Osteocyte (in vitro differentiated cells): ENCODE measurements at regions not wholly inside any gene's neighbourhood (a gene's known extent, or its start where the extent isn't known, plus 50 kb on each side); places are given as distances from the start of the nearest gene placed in this dataset.
A peak's percentile ranks its signal among the peaks of the same experiment; 100 is the strongest.

Experiments used
- DNase-seq: peaks from one replicate; pipeline ENCODE4 v3.0.0; 2021; ENCODE audit warnings: mixed read lengths; ENCODE audit not compliant: unreplicated experiment; ENCODE audit errors: extremely low spot score
- H3K27ac Mint-ChIP-seq: one replicate; pipeline ENCODE4 v1.8.0; 2021; ENCODE audit warnings: mild to moderate bottlenecking, mixed read lengths; ENCODE audit not compliant: unreplicated experiment
- H3K27me3 Mint-ChIP-seq: one replicate; pipeline ENCODE4 v1.8.0; 2021; ENCODE audit warnings: mixed read lengths; ENCODE audit not compliant: unreplicated experiment
- H3K36me3 Mint-ChIP-seq: one replicate; pipeline ENCODE4 v1.8.0; 2021; ENCODE audit warnings: mixed read lengths; ENCODE audit not compliant: unreplicated experiment
- H3K4me1 Mint-ChIP-seq: one replicate; pipeline ENCODE4 v1.8.0; 2021; ENCODE audit warnings: mixed read lengths; ENCODE audit not compliant: unreplicated experiment
- H3K4me3 Mint-ChIP-seq: one replicate; pipeline ENCODE4 v1.8.0; 2021; ENCODE audit warnings: mild to moderate bottlenecking, moderate library complexity, mixed read lengths; ENCODE audit not compliant: unreplicated experiment
- H3K9me3 Mint-ChIP-seq: one replicate; pipeline ENCODE4 v1.8.0; 2021; ENCODE audit warnings: mixed read lengths; ENCODE audit not compliant: unreplicated experiment
- TF ChIP-seq, protein P1 (sequence below): fragments of 200-600 bp; sonication (generic); IDR thresholded peaks from 2 replicates; pipeline ENCODE4 v1.5.0; 2021; ENCODE audit warnings: antibody characterized with exemption, mild to moderate bottlenecking, moderate library complexity

DNA sequence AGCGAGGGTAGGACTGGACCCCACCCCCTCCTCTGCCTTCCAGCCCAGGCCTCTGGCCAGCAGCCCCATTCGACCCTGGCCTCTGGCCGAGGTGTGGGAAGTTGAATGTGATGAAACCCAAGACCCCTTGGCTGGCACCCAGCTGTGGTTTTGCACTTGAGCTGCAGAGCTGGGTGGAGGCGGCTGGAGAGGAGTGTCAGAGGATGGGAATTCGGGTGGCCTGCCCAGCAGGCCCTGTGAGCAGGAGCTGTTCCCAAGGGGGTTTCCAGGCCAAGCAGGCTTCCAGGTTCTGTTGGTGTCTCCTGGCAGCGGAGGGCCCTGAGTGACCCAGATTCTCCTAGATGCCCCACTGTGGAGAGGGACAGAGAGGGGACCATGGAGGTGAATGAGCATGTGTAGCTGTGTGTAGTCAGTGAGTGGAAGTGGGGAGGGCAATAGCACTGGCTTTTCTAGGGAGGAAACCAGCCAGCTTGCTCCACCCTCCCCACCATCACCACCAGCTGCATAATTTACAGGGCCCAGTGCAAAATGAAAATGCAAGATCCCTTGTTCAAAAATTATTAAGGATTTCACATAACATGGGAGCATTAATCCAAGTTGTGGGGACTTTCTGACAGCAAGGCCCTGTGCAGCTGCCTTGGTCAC, 172.2 kb upstream of the HAAO start:
- peak overlapping the region; percentile 87 for H3K27ac Mint-ChIP-seq
- no peak overlapping the region for H3K4me3 Mint-ChIP-seq
- TF ChIP-seq, protein P1, sequence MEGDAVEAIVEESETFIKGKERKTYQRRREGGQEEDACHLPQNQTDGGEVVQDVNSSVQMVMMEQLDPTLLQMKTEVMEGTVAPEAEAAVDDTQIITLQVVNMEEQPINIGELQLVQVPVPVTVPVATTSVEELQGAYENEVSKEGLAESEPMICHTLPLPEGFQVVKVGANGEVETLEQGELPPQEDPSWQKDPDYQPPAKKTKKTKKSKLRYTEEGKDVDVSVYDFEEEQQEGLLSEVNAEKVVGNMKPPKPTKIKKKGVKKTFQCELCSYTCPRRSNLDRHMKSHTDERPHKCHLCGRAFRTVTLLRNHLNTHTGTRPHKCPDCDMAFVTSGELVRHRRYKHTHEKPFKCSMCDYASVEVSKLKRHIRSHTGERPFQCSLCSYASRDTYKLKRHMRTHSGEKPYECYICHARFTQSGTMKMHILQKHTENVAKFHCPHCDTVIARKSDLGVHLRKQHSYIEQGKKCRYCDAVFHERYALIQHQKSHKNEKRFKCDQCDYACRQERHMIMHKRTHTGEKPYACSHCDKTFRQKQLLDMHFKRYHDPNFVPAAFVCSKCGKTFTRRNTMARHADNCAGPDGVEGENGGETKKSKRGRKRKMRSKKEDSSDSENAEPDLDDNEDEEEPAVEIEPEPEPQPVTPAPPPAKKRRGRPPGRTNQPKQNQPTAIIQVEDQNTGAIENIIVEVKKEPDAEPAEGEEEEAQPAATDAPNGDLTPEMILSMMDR, result no peak
- peak; percentile 88 for DNase-seq
- no peaks in the 10 kb centered on the region for H3K27me3 Mint-ChIP-seq
- no peaks in the 10 kb centered on the region for H3K9me3 Mint-ChIP-seq
- no peaks in the 10 kb centered on the region for H3K36me3 Mint-ChIP-seq
- H3K4me1 Mint-ChIP-seq, result peaks cover 81% of the 10 kb centered on the region

DNA sequence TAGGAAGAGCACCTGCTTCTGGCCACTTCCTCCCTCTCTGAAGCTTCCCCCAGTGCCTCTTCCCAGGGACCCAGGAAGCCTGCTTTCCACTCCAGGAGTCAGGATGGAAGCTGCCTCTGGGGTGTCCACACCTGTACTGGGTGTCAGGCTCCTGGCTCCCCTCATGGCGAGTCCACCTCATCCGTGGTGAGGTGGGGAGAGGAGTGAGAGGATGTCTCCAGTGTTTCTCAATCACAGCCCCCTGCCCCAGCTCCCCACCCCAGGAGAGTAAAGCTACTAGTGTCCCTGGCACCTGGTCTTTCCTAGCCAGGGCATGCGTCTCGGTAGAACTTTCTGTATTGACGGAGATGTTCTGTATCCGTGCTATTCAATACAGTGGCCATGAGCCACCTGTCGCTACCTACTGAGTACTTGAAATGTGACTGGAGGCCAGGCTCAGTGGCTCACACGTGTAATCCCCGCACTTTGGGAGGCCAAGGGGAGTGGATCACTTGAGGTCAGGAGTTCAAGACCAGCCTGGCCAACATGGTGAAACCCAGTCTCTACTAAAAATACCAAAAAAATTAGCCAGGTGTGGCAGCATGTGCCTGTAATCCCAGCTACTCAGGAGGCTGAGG, 171.2 kb upstream of the HAAO start:
- Mint-ChIP-seq H3K27me3 (no peaks in the 10 kb centered on the region), H3K27ac (no peak overlapping the region), H3K36me3 (no peaks in the 10 kb centered on the region), H3K9me3 (no peaks in the 10 kb centered on the region), H3K4me1 (peaks cover 80% of the 10 kb centered on the region), H3K4me3 (no peak overlapping the region)
- DNase-seq, result no peak
- TF ChIP-seq, protein P1, result no peak

- Mint-ChIP-seq H3K9me3 (no peaks in the 10 kb centered on the region), H3K4me3 (no peak overlapping the region), H3K4me1 (peaks cover 76% of the 10 kb centered on the region), H3K36me3 (no peaks in the 10 kb centered on the region), H3K27me3 (no peaks in the 10 kb centered on the region), H3K27ac (peak overlapping the region; percentile 62)
- no peak for DNase-seq
- TF ChIP-seq, protein P1, result no peak
Measured at GRCh38 chr2:42962508-42962953, 170.1 kb upstream of the HAAO start.

GRCh38 chr2:42961961-42962360, 169.6 kb upstream of the HAAO start:
- H3K4me1 Mint-ChIP-seq, result peaks cover 70% of the 10 kb centered on the region
- no peak overlapping the region for H3K4me3 Mint-ChIP-seq
- H3K27ac Mint-ChIP-seq, result peak overlapping the region; percentile 62
- no peaks in the 10 kb centered on the region for H3K27me3 Mint-ChIP-seq
- no peak for DNase-seq
- H3K36me3 Mint-ChIP-seq, result no peaks in the 10 kb centered on the region
- H3K9me3 Mint-ChIP-seq, result no peaks in the 10 kb centered on the region
- TF ChIP-seq, protein P1, result no peak

- no peaks in the 10 kb centered on the region for H3K27me3 Mint-ChIP-seq
- no peak for DNase-seq
- no peak overlapping the region for H3K27ac Mint-ChIP-seq
- no peaks in the 10 kb centered on the region for H3K36me3 Mint-ChIP-seq
- TF ChIP-seq, protein P1, result no peak
- peaks cover 70% of the 10 kb centered on the region for H3K4me1 Mint-ChIP-seq
- no peaks in the 10 kb centered on the region for H3K9me3 Mint-ChIP-seq
- no peak overlapping the region for H3K4me3 Mint-ChIP-seq
Measured at GRCh38 chr2:42961385-42961811, 169.0 kb upstream of the HAAO start.
